GM21619 (cell line): ENCODE measurements at regions not wholly inside any gene's neighbourhood (a gene's known extent, or its start where the extent isn't known, plus 50 kb on each side); places are given as distances from the start of the nearest gene placed in this dataset.

Source experiments
- ATAC-seq: cut with Tn5 transposase; IDR thresholded peaks from one replicate; pipeline ENCODE4 v1.9.1; 2021; ENCODE audit not compliant: unreplicated experiment

GRCh38 chr18:33866386-33866785 is 288.4 kb downstream of the ASXL3 start:
- ATAC-seq = no peak

GRCh38 chr18:33863912-33864311 is 285.9 kb downstream of the ASXL3 start:
- ATAC-seq = no peak

GRCh38 chr18:33854827-33855139 is 276.8 kb downstream of the ASXL3 start:
- no peak for ATAC-seq

- no peak for ATAC-seq
Measured at GRCh38 chr18:33854086-33854826, 276.2 kb downstream of the ASXL3 start.

GRCh38 chr18:33853187-33853586 is 275.2 kb downstream of the ASXL3 start:
- ATAC-seq = no peak

GRCh38 chr18:33851546-33852078 is 273.6 kb downstream of the ASXL3 start:
- no peak for ATAC-seq

GRCh38 chr18:33849731-33850130 is 271.7 kb downstream of the ASXL3 start:
- no peak for ATAC-seq

- ATAC-seq = no peak
Measured at GRCh38 chr18:33844232-33844631, 266.2 kb downstream of the ASXL3 start.

- ATAC-seq = no peak
Measured at GRCh38 chr18:33841221-33841967, 263.4 kb downstream of the ASXL3 start.

- no peak for ATAC-seq
Measured at GRCh38 chr18:33840212-33840593, 262.2 kb downstream of the ASXL3 start.

GRCh38 chr18:33839452-33840211 is 261.6 kb downstream of the ASXL3 start:
- peak; percentile 70 for ATAC-seq

GRCh38 chr18:33838054-33838453 is 260.0 kb downstream of the ASXL3 start:
- ATAC-seq = no peak

GRCh38 chr18:33837191-33837590 is 259.2 kb downstream of the ASXL3 start:
- ATAC-seq = no peak

- no peak for ATAC-seq
Measured at GRCh38 chr18:33836564-33836963, 258.5 kb downstream of the ASXL3 start.

GRCh38 chr18:33835419-33835818 is 257.4 kb downstream of the ASXL3 start:
- ATAC-seq = no peak

- ATAC-seq = no peak
Measured at GRCh38 chr18:33833842-33834241, 255.8 kb downstream of the ASXL3 start.

GRCh38 chr18:33831424-33831823 is 253.4 kb downstream of the ASXL3 start:
- no peak for ATAC-seq

- ATAC-seq = no peak
Measured at GRCh38 chr18:33830213-33830612, 252.2 kb downstream of the ASXL3 start.

GRCh38 chr18:33828949-33829348 is 250.9 kb downstream of the ASXL3 start:
- ATAC-seq = no peak

- ATAC-seq = no peak
Measured at GRCh38 chr18:33826151-33826550, 248.1 kb downstream of the ASXL3 start.

GRCh38 chr18:33821503-33821902 is 243.5 kb downstream of the ASXL3 start:
- ATAC-seq = no peak
